Loucy (cell line): ENCODE measurements at regions not wholly inside any gene's neighbourhood (a gene's known extent, or its start where the extent isn't known, plus 50 kb on each side); places are given as distances from the start of the nearest gene placed in this dataset.

Experiments
- H2AFZ ChIP-seq: fragments of 200-600 bp; sonication (generic); 2 replicates; pipeline ENCODE4 v1.6.0; 2016; ENCODE audit warnings: antibody characterized with exemption, mild to moderate bottlenecking, low read length, moderate library complexity
- H3F3A ChIP-seq: fragments of 200-600 bp; 2 replicates; pipeline ENCODE4 v1.6.0; 2016; ENCODE audit warnings: antibody characterized with exemption, low read depth, mild to moderate bottlenecking
- H3K27me3 ChIP-seq: fragments of 200-600 bp; sonication (generic); 2 replicates; pipeline ENCODE4 v1.6.1; 2014; ENCODE audit warnings: low read length, mild to moderate bottlenecking; ENCODE audit not compliant: insufficient read depth, poor library complexity, severe bottlenecking
- H3K36me3 ChIP-seq: fragments of 200-600 bp; sonication (generic); 2 replicates; pipeline ENCODE4 v1.6.1; 2016; ENCODE audit warnings: low read length; ENCODE audit not compliant: insufficient read depth
- H3K4me1 ChIP-seq: fragments of 200-600 bp; sonication (generic); 2 replicates; pipeline ENCODE4 v1.5.1; 2014; ENCODE audit warnings: low read length, mild to moderate bottlenecking; ENCODE audit not compliant: insufficient read depth, poor library complexity, severe bottlenecking
- H3K4me2 ChIP-seq: fragments of 200-600 bp; sonication (generic); 2 replicates; pipeline ENCODE4 v1.6.0; 2014; ENCODE audit warnings: antibody characterized with exemption, low read length, low read depth, mild to moderate bottlenecking; ENCODE audit not compliant: poor library complexity, severe bottlenecking
- H3K4me3 ChIP-seq: fragments of 200-600 bp; sonication (generic); 2 replicates; pipeline ENCODE4 v1.5.1; 2014; ENCODE audit warnings: low read length, mild to moderate bottlenecking, mixed read lengths; ENCODE audit not compliant: poor library complexity, severe bottlenecking
- H3K79me2 ChIP-seq: fragments of 200-600 bp; sonication (generic); 2 replicates; pipeline ENCODE4 v1.6.1; 2014; ENCODE audit warnings: low read length; ENCODE audit not compliant: insufficient read depth
- H3K9ac ChIP-seq: fragments of 200-600 bp; sonication (generic); 2 replicates; pipeline ENCODE4 v1.6.0; 2014; ENCODE audit warnings: mild to moderate bottlenecking, low read depth, low read length, moderate library complexity; ENCODE audit not compliant: poor library complexity, severe bottlenecking
- H3K9me2 ChIP-seq: fragments of 200-600 bp; sonication (generic); replicated peaks from 2 replicates; pipeline ENCODE4 v1.6.1; 2016; ENCODE audit warnings: low read depth, low read length, mixed read lengths
- H3K9me3 ChIP-seq: fragments of 200-600 bp; sonication (generic); 2 replicates; pipeline ENCODE4 v1.6.1; 2014; ENCODE audit warnings: mild to moderate bottlenecking, antibody characterized with exemption, low read length, low read depth; ENCODE audit not compliant: insufficient read depth
- H4K20me1 ChIP-seq: fragments of 200-600 bp; sonication (generic); 2 replicates; pipeline ENCODE4 v1.6.0; 2014; ENCODE audit warnings: antibody characterized with exemption, low read length, mild to moderate bottlenecking; ENCODE audit not compliant: insufficient read depth, poor library complexity, severe bottlenecking
- EZH2phosphoT487 ChIP-seq: fragments of 200-600 bp; IDR thresholded peaks from 2 replicates; pipeline ENCODE4 v1.6.1; 2018; ENCODE audit warnings: antibody characterized with exemption, mild to moderate bottlenecking, moderate library complexity, borderline replicate concordance
- TF ChIP-seq, protein P1 (sequence below): fragments of 200-600 bp; sonication (generic); conservative IDR thresholded peaks from 2 replicates; pipeline ENCODE4 v1.5.1; 2014; ENCODE audit warnings: mild to moderate bottlenecking, antibody characterized with exemption, low read length

- Histone ChIP-seq H3K36me3 (no peaks in the 10 kb centered on the region), H3K4me1 (no peaks in the 10 kb centered on the region), H3K27me3 (no peaks in the 10 kb centered on the region), H3K9me2 (no peaks in the 10 kb centered on the region), H3F3A (no peaks in the 10 kb centered on the region), H3K79me2 (no peaks in the 10 kb centered on the region), H4K20me1 (no peaks in the 10 kb centered on the region), H3K4me3 (no peak overlapping the region), H3K4me2 (no peak overlapping the region), H3K9ac (no peak overlapping the region), H2AFZ (no peak overlapping the region), H3K9me3 (no peaks in the 10 kb centered on the region)
- TF ChIP-seq, protein P1, sequence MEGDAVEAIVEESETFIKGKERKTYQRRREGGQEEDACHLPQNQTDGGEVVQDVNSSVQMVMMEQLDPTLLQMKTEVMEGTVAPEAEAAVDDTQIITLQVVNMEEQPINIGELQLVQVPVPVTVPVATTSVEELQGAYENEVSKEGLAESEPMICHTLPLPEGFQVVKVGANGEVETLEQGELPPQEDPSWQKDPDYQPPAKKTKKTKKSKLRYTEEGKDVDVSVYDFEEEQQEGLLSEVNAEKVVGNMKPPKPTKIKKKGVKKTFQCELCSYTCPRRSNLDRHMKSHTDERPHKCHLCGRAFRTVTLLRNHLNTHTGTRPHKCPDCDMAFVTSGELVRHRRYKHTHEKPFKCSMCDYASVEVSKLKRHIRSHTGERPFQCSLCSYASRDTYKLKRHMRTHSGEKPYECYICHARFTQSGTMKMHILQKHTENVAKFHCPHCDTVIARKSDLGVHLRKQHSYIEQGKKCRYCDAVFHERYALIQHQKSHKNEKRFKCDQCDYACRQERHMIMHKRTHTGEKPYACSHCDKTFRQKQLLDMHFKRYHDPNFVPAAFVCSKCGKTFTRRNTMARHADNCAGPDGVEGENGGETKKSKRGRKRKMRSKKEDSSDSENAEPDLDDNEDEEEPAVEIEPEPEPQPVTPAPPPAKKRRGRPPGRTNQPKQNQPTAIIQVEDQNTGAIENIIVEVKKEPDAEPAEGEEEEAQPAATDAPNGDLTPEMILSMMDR, result no peak
- no peak for TF ChIP-seq EZH2phosphoT487
Observed at GRCh38 chr4:135598151-135598550, 1396.6 kb upstream of the PABPC4L start.

- Histone ChIP-seq H3K9me3 (no peaks in the 10 kb centered on the region), H3K36me3 (no peaks in the 10 kb centered on the region), H4K20me1 (no peaks in the 10 kb centered on the region), H3K4me1 (no peaks in the 10 kb centered on the region), H3K9me2 (no peaks in the 10 kb centered on the region), H3K79me2 (no peaks in the 10 kb centered on the region), H3K4me3 (no peak overlapping the region), H2AFZ (no peak overlapping the region), H3F3A (no peaks in the 10 kb centered on the region), H3K27me3 (no peaks in the 10 kb centered on the region), H3K9ac (no peak overlapping the region), H3K4me2 (no peak overlapping the region)
- TF ChIP-seq EZH2phosphoT487, result no peak
- TF ChIP-seq, protein P1, result no peak
Observed at GRCh38 chr4:135594521-135594920, 1392.9 kb upstream of the PABPC4L start.

DNA sequence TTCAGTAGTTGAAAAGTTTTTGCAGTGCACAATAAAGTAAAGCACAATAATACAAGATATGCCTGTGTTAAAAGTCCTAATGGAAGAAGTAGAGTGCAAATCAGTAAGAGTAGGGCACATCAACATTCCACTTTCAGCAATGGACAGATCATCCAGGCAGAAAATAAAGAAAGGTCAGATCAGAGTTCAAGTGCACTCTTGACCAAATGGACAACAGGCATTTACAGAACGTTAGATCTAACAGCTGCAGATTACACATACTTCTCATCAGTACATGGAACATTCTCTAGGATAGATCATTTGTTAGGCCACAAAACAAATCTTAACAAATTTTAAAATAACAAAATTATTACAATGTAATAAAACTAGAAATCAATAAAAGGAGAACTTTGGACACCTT lies 1373.5 kb upstream of the PABPC4L start:
- Histone ChIP-seq H3K9ac (no peak overlapping the region), H3K9me2 (no peaks in the 10 kb centered on the region), H3K4me2 (no peak overlapping the region), H3K36me3 (no peaks in the 10 kb centered on the region), H3F3A (no peaks in the 10 kb centered on the region), H3K4me1 (no peaks in the 10 kb centered on the region), H4K20me1 (no peaks in the 10 kb centered on the region), H2AFZ (no peak overlapping the region), H3K4me3 (no peak overlapping the region), H3K79me2 (no peaks in the 10 kb centered on the region), H3K9me3 (no peaks in the 10 kb centered on the region), H3K27me3 (no peaks in the 10 kb centered on the region)
- no peak for TF ChIP-seq EZH2phosphoT487
- TF ChIP-seq, protein P1, result no peak
